H9 (cell line): ENCODE measurements at regions not wholly inside any gene's neighbourhood (a gene's known extent, or its start where the extent isn't known, plus 50 kb on each side); places are given as distances from the start of the nearest gene placed in this dataset.

Experiments
- DNase-seq: peaks from one replicate; pipeline ENCODE4 v3.0.0-alpha.2; 2017
- H2AFZ ChIP-seq: one replicate; pipeline ENCODE4 v1.6.1; 2013; ENCODE audit warnings: mild to moderate bottlenecking, low read length, control low read depth, moderate library complexity
- H2AK5ac ChIP-seq: 2 replicates; pipeline ENCODE4 v1.6.1; 2013; ENCODE audit warnings: low read length, control low read depth, mixed read lengths; ENCODE audit not compliant: insufficient read length
- H2BK120ac ChIP-seq: one replicate; pipeline ENCODE4 v1.6.1; 2013; ENCODE audit warnings: low read depth, mild to moderate bottlenecking, low read length, control low read depth, inconsistent platforms; ENCODE audit not compliant: poor library complexity, severe bottlenecking
- H2BK12ac ChIP-seq: 2 replicates; pipeline ENCODE4 v1.6.1; 2013; ENCODE audit warnings: low read length, control low read depth, mixed read lengths, low read depth; ENCODE audit not compliant: insufficient read length
- H2BK15ac ChIP-seq: 2 replicates; pipeline ENCODE4 v1.6.1; 2013; ENCODE audit warnings: low read depth, low read length, control low read depth
- H2BK20ac ChIP-seq: one replicate; pipeline ENCODE4 v1.6.1; 2013; ENCODE audit warnings: low read depth, mild to moderate bottlenecking, low read length, control low read depth, inconsistent platforms; ENCODE audit not compliant: poor library complexity, severe bottlenecking
- H2BK5ac ChIP-seq: 2 replicates; pipeline ENCODE4 v1.6.1; 2013; ENCODE audit warnings: low read length, control low read depth, mixed read lengths; ENCODE audit not compliant: insufficient read length
- H3K14ac ChIP-seq: 2 replicates; pipeline ENCODE4 v1.6.1; 2013; ENCODE audit warnings: low read length, control low read depth; ENCODE audit not compliant: insufficient read depth
- H3K18ac ChIP-seq: 2 replicates; pipeline ENCODE4 v1.6.1; 2013; ENCODE audit warnings: low read depth, mild to moderate bottlenecking, mixed read lengths, low read length, control low read depth; ENCODE audit not compliant: insufficient read length
- H3K23ac ChIP-seq: 2 replicates; pipeline ENCODE4 v1.6.1; 2013; ENCODE audit warnings: low read length, control low read depth, mixed read lengths, low read depth; ENCODE audit not compliant: insufficient read length
- H3K23me2 ChIP-seq: 2 replicates; pipeline ENCODE4 v1.6.1; 2013; ENCODE audit warnings: low read depth, mild to moderate bottlenecking, mixed read lengths, low read length, control low read depth; ENCODE audit not compliant: insufficient read length, poor library complexity, severe bottlenecking
- H3K27ac ChIP-seq: 2 replicates; pipeline ENCODE4 v1.5.1; 2013; ENCODE audit warnings: low read length, control low read depth, mixed read lengths, low read depth; ENCODE audit not compliant: insufficient read length
- H3K27me3 ChIP-seq: 2 replicates; pipeline ENCODE4 v1.6.1; 2013; ENCODE audit warnings: low read length, control low read depth, inconsistent platforms; ENCODE audit not compliant: insufficient read depth
- H3K4ac ChIP-seq: 2 replicates; pipeline ENCODE4 v1.6.1; 2013; ENCODE audit warnings: low read depth, mild to moderate bottlenecking, control low read depth, inconsistent platforms, low read length, moderate library complexity
- H3K4me1 ChIP-seq: 2 replicates; pipeline ENCODE4 v1.6.1; 2013; ENCODE audit warnings: low read length, control low read depth, inconsistent platforms; ENCODE audit not compliant: insufficient read depth
- H3K4me2 ChIP-seq: 2 replicates; pipeline ENCODE4 v1.6.1; 2013; ENCODE audit warnings: low read length, control low read depth, mixed read lengths; ENCODE audit not compliant: insufficient read length, insufficient read depth
- H3K56ac ChIP-seq: 2 replicates; pipeline ENCODE4 v1.6.1; 2013; ENCODE audit warnings: low read depth, mild to moderate bottlenecking, mixed read lengths, low read length, control low read depth; ENCODE audit not compliant: insufficient read length
- H3K79me1 ChIP-seq: 2 replicates; pipeline ENCODE4 v1.6.1; 2013; ENCODE audit warnings: low read depth, mild to moderate bottlenecking, moderate library complexity, low read length, control low read depth, inconsistent platforms; ENCODE audit not compliant: insufficient read depth, poor library complexity, severe bottlenecking
- H3K79me2 ChIP-seq: 2 replicates; pipeline ENCODE4 v1.6.1; 2013; ENCODE audit warnings: low read length, control low read depth, inconsistent platforms; ENCODE audit not compliant: insufficient read depth
- H3K9ac ChIP-seq: 2 replicates; pipeline ENCODE4 v1.6.1; 2013; ENCODE audit warnings: low read length, control low read depth, mixed read lengths; ENCODE audit not compliant: insufficient read length; ENCODE audit errors: extremely low read depth
- H3K9me3 ChIP-seq: one replicate; pipeline ENCODE4 v1.6.1; 2013; ENCODE audit warnings: low read depth, low read length, inconsistent platforms; ENCODE audit not compliant: control insufficient read depth
- H3T11ph ChIP-seq: one replicate; pipeline ENCODE4 v1.6.1; 2013; ENCODE audit warnings: mild to moderate bottlenecking, low read length, control low read depth, inconsistent platforms
- H4K20me1 ChIP-seq: one replicate; pipeline ENCODE4 v1.6.1; 2013; ENCODE audit not compliant: control insufficient read depth, insufficient read length, insufficient read depth
- H4K5ac ChIP-seq: 2 replicates; pipeline ENCODE4 v1.6.1; 2013; ENCODE audit warnings: low read depth, mild to moderate bottlenecking, mixed read lengths, low read length, control low read depth; ENCODE audit not compliant: insufficient read length
- H4K8ac ChIP-seq: replicated peaks from 2 replicates; pipeline ENCODE4 v1.6.1; 2013; ENCODE audit warnings: low read length, control low read depth, mixed read lengths, low read depth; ENCODE audit not compliant: insufficient read length
- H4K91ac ChIP-seq: 2 replicates; pipeline ENCODE4 v1.6.1; 2013; ENCODE audit warnings: low read depth, mild to moderate bottlenecking, moderate library complexity, mixed read lengths, low read length, control low read depth; ENCODE audit not compliant: insufficient read length
- H3K27ac Mint-ChIP-seq, 3 experiments: 2 replicates in 2 of 3; 3 replicates in 1 of 3; pipeline ENCODE4 v1.8.0; 2020 to 2021; ENCODE audit warnings: mixed read lengths in 3 of 3, mild to moderate bottlenecking in 1 of 3, moderate library complexity in 1 of 3
- H3K27me3 Mint-ChIP-seq: 2 replicates; pipeline ENCODE4 v1.8.0; 2021; ENCODE audit warnings: low read depth, mild to moderate bottlenecking, moderate library complexity, mixed read lengths
- H3K36me3 Mint-ChIP-seq, 3 experiments: 2 replicates in 2 of 3; 3 replicates in 1 of 3; pipeline ENCODE4 v1.8.0; 2020 to 2021; ENCODE audit warnings: low read depth in 3 of 3, mixed read lengths in 3 of 3; ENCODE audit not compliant: insufficient read depth in 1 of 3
- H3K4me1 Mint-ChIP-seq, 2 experiments: 2 replicates each; pipeline ENCODE4 v1.8.0; 2020; ENCODE audit warnings: mixed read lengths in 2 of 2
- H3K4me3 Mint-ChIP-seq, 2 experiments: 2 replicates in 1 of 2; 3 replicates in 1 of 2; pipeline ENCODE4 v1.8.0; 2020 to 2021; ENCODE audit warnings: mild to moderate bottlenecking in 2 of 2, mixed read lengths in 2 of 2, moderate library complexity in 1 of 2
- H3K9me3 Mint-ChIP-seq, 2 experiments: 2 replicates in 1 of 2; 3 replicates in 1 of 2; pipeline ENCODE4 v1.8.0; 2020; ENCODE audit warnings: mild to moderate bottlenecking in 2 of 2, mixed read lengths in 2 of 2, moderate library complexity in 1 of 2
- WGBS: extraction: QIAGEN DNeasy Blood & Tissue Kit; methylation state at CpG from one replicate; pipeline ENCODE4 v1.1.7; 2013; ENCODE audit warnings: missing lambda C conversion rate, low lambda C conversion rate, mixed read lengths; ENCODE audit not compliant: insufficient read length; ENCODE audit errors: extremely low coverage; 5-methylcytosine and 5-hydroxymethylcytosine counted together
- TF ChIP-seq, protein P1 (sequence below): fragments of 200-600 bp; sonication (generic); conservative IDR thresholded peaks from 3 replicates; pipeline ENCODE4 v1.8.0; 2021; ENCODE audit warnings: antibody characterized with exemption, mild to moderate bottlenecking

DNA sequence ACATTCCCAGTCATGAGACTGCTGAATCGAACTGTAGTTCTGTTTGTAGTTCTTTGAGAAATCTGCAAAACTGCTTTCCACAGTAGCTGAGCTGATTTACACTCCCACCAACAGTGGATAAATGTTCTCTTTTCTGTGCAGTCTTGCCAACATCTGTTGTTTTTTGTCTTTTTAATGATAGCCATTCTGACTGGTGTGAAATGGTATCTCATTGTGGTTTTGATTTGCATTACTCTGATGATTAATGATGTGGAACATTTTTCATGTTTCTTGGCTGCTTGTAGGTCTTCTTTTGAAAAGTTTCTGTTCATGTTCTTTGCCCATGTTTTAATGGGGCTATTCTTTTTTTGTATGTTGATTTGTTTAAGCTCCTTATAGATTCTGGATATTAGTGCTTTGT is 187.3 kb upstream of the TLE4 start:
- H3K4me3 Mint-ChIP-seq: no peak overlapping the region
- Histone ChIP-seq H3K9me3 (no peaks in the 10 kb centered on the region), H4K20me1 (no peaks in the 10 kb centered on the region), H2BK120ac (no peak overlapping the region), H4K91ac (no peak overlapping the region), H3K23ac (no peak overlapping the region), H2AFZ (no peak overlapping the region), H3K79me1 (no peaks in the 10 kb centered on the region), H4K5ac (no peak overlapping the region), H2BK12ac (no peak overlapping the region), H2BK20ac (no peak overlapping the region), H3K9ac (no peak overlapping the region), H3K27me3 (no peaks in the 10 kb centered on the region), H3K18ac (no peak overlapping the region), H3K4me2 (no peak overlapping the region), H3K4me1 (peaks cover 4% of the 10 kb centered on the region; the same call in 1 of the 2 replicates), H2BK15ac (no peak overlapping the region), H2AK5ac (no peak overlapping the region), H3K27ac (no peak overlapping the region), H3K56ac (no peak overlapping the region), H3K23me2 (no peaks in the 10 kb centered on the region), H4K8ac (no peak overlapping the region), H3K4ac (no peak overlapping the region), H3K14ac (no peak overlapping the region), H3K79me2 (no peaks in the 10 kb centered on the region), H2BK5ac (no peak overlapping the region), H3T11ph (no peak overlapping the region)
- H3K27me3 Mint-ChIP-seq: no peaks in the 10 kb centered on the region
- H3K9me3 Mint-ChIP-seq: peaks cover 3% of the 10 kb centered on the region in 2 experiments
- H3K27ac Mint-ChIP-seq: no peak overlapping the region
- TF ChIP-seq, protein P1, sequence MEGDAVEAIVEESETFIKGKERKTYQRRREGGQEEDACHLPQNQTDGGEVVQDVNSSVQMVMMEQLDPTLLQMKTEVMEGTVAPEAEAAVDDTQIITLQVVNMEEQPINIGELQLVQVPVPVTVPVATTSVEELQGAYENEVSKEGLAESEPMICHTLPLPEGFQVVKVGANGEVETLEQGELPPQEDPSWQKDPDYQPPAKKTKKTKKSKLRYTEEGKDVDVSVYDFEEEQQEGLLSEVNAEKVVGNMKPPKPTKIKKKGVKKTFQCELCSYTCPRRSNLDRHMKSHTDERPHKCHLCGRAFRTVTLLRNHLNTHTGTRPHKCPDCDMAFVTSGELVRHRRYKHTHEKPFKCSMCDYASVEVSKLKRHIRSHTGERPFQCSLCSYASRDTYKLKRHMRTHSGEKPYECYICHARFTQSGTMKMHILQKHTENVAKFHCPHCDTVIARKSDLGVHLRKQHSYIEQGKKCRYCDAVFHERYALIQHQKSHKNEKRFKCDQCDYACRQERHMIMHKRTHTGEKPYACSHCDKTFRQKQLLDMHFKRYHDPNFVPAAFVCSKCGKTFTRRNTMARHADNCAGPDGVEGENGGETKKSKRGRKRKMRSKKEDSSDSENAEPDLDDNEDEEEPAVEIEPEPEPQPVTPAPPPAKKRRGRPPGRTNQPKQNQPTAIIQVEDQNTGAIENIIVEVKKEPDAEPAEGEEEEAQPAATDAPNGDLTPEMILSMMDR: no peak
- peaks cover 1 to 5% (median 2%) of the 10 kb centered on the region in 3 experiments; a peak in 6 of 7 replicates for H3K36me3 Mint-ChIP-seq
- no CpG with 5 or more reads among the region's 1 CpG for WGBS
- no peak for DNase-seq
- peaks cover 18 to 19% of the 10 kb centered on the region in 2 experiments for H3K4me1 Mint-ChIP-seq
